Panc1 (cell line): ENCODE measurements at regions not wholly inside any gene's neighbourhood (a gene's known extent, or its start where the extent isn't known, plus 50 kb on each side); places are given as distances from the start of the nearest gene placed in this dataset.

Experiments used
- CTCF ChIP-seq: fragments of 450-650 bp; IDR thresholded peaks from 2 replicates; pipeline ENCODE4 v1.5.1; 2017; ENCODE audit warnings: mild to moderate bottlenecking
- POLR2AphosphoS5 ChIP-seq: IDR thresholded peaks from 2 replicates; pipeline ENCODE4 v1.6.1; 2012; ENCODE audit warnings: mild to moderate bottlenecking, low read depth, low read length, moderate library complexity
- TCF7L2 ChIP-seq: IDR thresholded peaks from 2 replicates; pipeline ENCODE4 v1.6.1; 2011; ENCODE audit warnings: mild to moderate bottlenecking, low read depth, low read length, inconsistent platforms

GRCh38 chr6:72534236-72534635 lies 87.6 kb upstream of the KCNQ5 start:
- no peak for TF ChIP-seq CTCF
- TF ChIP-seq POLR2AphosphoS5, result no peak
- TF ChIP-seq TCF7L2, result no peak
